Smooth muscle cell (in vitro differentiated cells): ENCODE measurements at regions not wholly inside any gene's neighbourhood (a gene's known extent, or its start where the extent isn't known, plus 50 kb on each side); places are given as distances from the start of the nearest gene placed in this dataset.

Experiments used
- DNase-seq: peaks from one replicate; lab custom pipeline; 2025; ENCODE audit not compliant: unreplicated experiment; lab: John Stamatoyannopoulos, UW
- H2AFZ ChIP-seq: fragments of 200-600 bp; sonication (generic); 2 replicates; pipeline ENCODE4 v1.6.0; 2016; ENCODE audit warnings: antibody characterized with exemption, low read depth, mild to moderate bottlenecking
- H3F3A ChIP-seq: fragments of 200-600 bp; sonication (generic); 2 replicates; pipeline ENCODE4 v1.6.0; 2017; ENCODE audit warnings: antibody characterized with exemption, low read depth
- H3K27ac ChIP-seq: fragments of 200-600 bp; sonication (generic); 2 replicates; pipeline ENCODE4 v1.5.1; 2016; ENCODE audit warnings: low read depth, mild to moderate bottlenecking
- H3K27me3 ChIP-seq: fragments of 200-600 bp; sonication (generic); 2 replicates; pipeline ENCODE4 v1.6.1; 2016; ENCODE audit warnings: low read depth, mild to moderate bottlenecking
- H3K36me3 ChIP-seq: fragments of 200-600 bp; sonication (generic); 2 replicates; pipeline ENCODE4 v1.5.1; 2016; ENCODE audit warnings: low read depth
- H3K4me1 ChIP-seq: fragments of 200-600 bp; sonication (generic); 2 replicates; pipeline ENCODE4 v1.5.1; 2016; ENCODE audit warnings: low read depth
- H3K4me2 ChIP-seq: fragments of 200-600 bp; sonication (generic); 2 replicates; pipeline ENCODE4 v1.6.0; 2016; ENCODE audit warnings: mild to moderate bottlenecking
- H3K4me3 ChIP-seq: fragments of 200-600 bp; sonication (generic); 2 replicates; pipeline ENCODE4 v1.5.1; 2016; ENCODE audit warnings: mild to moderate bottlenecking
- H3K79me2 ChIP-seq: fragments of 200-600 bp; sonication (generic); 2 replicates; pipeline ENCODE4 v1.6.0; 2016; ENCODE audit warnings: low read depth, mild to moderate bottlenecking
- H3K9ac ChIP-seq: fragments of 200-600 bp; sonication (generic); 2 replicates; pipeline ENCODE4 v1.6.0; 2016; ENCODE audit warnings: low read depth
- H3K9me3 ChIP-seq: fragments of 200-600 bp; sonication (generic); replicated peaks from 2 replicates; pipeline ENCODE4 v1.5.1; 2016; ENCODE audit warnings: low read depth
- H4K20me1 ChIP-seq: fragments of 200-600 bp; sonication (generic); 2 replicates; pipeline ENCODE4 v1.6.0; 2016; ENCODE audit warnings: low read depth
- WGBS: methylation state at CpG from one replicate; pipeline ENCODE4 v1.1.7; 2016; ENCODE audit warnings: low lambda C conversion rate; 5-methylcytosine and 5-hydroxymethylcytosine counted together
- TF ChIP-seq, protein P1 (sequence below): fragments of 200-600 bp; sonication (generic); IDR thresholded peaks from 2 replicates; pipeline ENCODE4 v1.5.1; 2017; ENCODE audit warnings: borderline replicate concordance, mild to moderate bottlenecking, antibody characterized with exemption; ENCODE audit not compliant: insufficient read depth, poor library complexity, severe bottlenecking

- Histone ChIP-seq H3K27ac (no peak overlapping the region), H3K9ac (no peak overlapping the region), H3F3A (no peaks in the 10 kb centered on the region), H3K36me3 (no peaks in the 10 kb centered on the region), H3K9me3 (no peaks in the 10 kb centered on the region), H3K4me1 (no peaks in the 10 kb centered on the region), H3K79me2 (no peaks in the 10 kb centered on the region), H2AFZ (no peak overlapping the region), H3K27me3 (no peaks in the 10 kb centered on the region), H4K20me1 (no peaks in the 10 kb centered on the region), H3K4me3 (no peak overlapping the region), H3K4me2 (no peak overlapping the region)
- DNase-seq: no peak
- WGBS: 86% methylated on average over 4 of the region's 4 CpGs
- TF ChIP-seq, protein P1, sequence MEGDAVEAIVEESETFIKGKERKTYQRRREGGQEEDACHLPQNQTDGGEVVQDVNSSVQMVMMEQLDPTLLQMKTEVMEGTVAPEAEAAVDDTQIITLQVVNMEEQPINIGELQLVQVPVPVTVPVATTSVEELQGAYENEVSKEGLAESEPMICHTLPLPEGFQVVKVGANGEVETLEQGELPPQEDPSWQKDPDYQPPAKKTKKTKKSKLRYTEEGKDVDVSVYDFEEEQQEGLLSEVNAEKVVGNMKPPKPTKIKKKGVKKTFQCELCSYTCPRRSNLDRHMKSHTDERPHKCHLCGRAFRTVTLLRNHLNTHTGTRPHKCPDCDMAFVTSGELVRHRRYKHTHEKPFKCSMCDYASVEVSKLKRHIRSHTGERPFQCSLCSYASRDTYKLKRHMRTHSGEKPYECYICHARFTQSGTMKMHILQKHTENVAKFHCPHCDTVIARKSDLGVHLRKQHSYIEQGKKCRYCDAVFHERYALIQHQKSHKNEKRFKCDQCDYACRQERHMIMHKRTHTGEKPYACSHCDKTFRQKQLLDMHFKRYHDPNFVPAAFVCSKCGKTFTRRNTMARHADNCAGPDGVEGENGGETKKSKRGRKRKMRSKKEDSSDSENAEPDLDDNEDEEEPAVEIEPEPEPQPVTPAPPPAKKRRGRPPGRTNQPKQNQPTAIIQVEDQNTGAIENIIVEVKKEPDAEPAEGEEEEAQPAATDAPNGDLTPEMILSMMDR: no peak
Observed at GRCh38 chr7:85781606-85782005, 594.8 kb upstream of the SEMA3D start.

GRCh38 chr7:85776691-85777345, 590.0 kb upstream of the SEMA3D start:
- Histone ChIP-seq H3K36me3 (no peaks in the 10 kb centered on the region), H3K79me2 (no peaks in the 10 kb centered on the region), H3K4me2 (no peak overlapping the region), H3K4me1 (no peaks in the 10 kb centered on the region), H3K27ac (no peak overlapping the region), H2AFZ (no peak overlapping the region), H3K9me3 (no peaks in the 10 kb centered on the region), H4K20me1 (no peaks in the 10 kb centered on the region), H3K9ac (no peak overlapping the region), H3F3A (no peaks in the 10 kb centered on the region), H3K27me3 (no peaks in the 10 kb centered on the region), H3K4me3 (no peak overlapping the region)
- no peak for DNase-seq
- 79% methylated on average over 1 of the region's 1 CpG for WGBS
- TF ChIP-seq, protein P1: no peak

DNA sequence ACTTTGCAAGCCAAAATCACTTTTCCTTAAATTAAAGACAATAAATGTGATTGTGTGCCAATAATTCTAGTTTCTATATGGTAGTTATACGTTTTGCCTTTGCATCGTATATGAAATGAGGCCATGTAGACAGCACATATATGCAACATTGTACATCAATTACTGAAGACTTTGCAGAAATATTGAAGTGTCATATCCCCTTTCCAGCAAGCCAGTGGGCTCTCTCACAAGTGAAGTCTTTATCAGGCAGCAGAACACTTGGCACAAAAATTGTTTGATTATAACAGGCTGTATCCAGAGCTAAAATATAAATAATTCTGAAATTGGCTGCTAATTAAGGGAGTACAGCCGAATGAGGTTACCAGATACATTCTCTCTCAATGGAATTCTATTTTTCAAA, 588.6 kb upstream of the SEMA3D start:
- Histone ChIP-seq H3K27ac (no peak overlapping the region), H3K79me2 (no peaks in the 10 kb centered on the region), H3K9me3 (no peaks in the 10 kb centered on the region), H3F3A (no peaks in the 10 kb centered on the region), H3K9ac (no peak overlapping the region), H4K20me1 (no peaks in the 10 kb centered on the region), H3K27me3 (no peaks in the 10 kb centered on the region), H3K4me1 (no peaks in the 10 kb centered on the region), H3K4me3 (no peak overlapping the region), H2AFZ (no peak overlapping the region), H3K4me2 (no peak overlapping the region), H3K36me3 (no peaks in the 10 kb centered on the region)
- WGBS: 84% methylated on average over 3 of the region's 3 CpGs
- TF ChIP-seq, protein P1: no peak
- DNase-seq: no peak

- Histone ChIP-seq H2AFZ (no peak overlapping the region), H3K79me2 (no peaks in the 10 kb centered on the region), H3K9ac (no peak overlapping the region), H3K4me3 (no peak overlapping the region), H3K36me3 (no peaks in the 10 kb centered on the region), H3K27ac (no peak overlapping the region), H4K20me1 (no peaks in the 10 kb centered on the region), H3K27me3 (no peaks in the 10 kb centered on the region), H3K4me2 (no peak overlapping the region), H3K9me3 (no peaks in the 10 kb centered on the region), H3K4me1 (no peaks in the 10 kb centered on the region), H3F3A (no peaks in the 10 kb centered on the region)
- DNase-seq: no peak
- TF ChIP-seq, protein P1: no peak
- 83% methylated on average over 6 of the region's 6 CpGs for WGBS
Observed at GRCh38 chr7:85774986-85775385, 588.1 kb upstream of the SEMA3D start.
